ENCODE measurements at regions not wholly inside any gene's neighbourhood (a gene's known extent, or its start where the extent isn't known, plus 50 kb on each side); places are given as distances from the start of the nearest gene placed in this dataset.

DNA sequence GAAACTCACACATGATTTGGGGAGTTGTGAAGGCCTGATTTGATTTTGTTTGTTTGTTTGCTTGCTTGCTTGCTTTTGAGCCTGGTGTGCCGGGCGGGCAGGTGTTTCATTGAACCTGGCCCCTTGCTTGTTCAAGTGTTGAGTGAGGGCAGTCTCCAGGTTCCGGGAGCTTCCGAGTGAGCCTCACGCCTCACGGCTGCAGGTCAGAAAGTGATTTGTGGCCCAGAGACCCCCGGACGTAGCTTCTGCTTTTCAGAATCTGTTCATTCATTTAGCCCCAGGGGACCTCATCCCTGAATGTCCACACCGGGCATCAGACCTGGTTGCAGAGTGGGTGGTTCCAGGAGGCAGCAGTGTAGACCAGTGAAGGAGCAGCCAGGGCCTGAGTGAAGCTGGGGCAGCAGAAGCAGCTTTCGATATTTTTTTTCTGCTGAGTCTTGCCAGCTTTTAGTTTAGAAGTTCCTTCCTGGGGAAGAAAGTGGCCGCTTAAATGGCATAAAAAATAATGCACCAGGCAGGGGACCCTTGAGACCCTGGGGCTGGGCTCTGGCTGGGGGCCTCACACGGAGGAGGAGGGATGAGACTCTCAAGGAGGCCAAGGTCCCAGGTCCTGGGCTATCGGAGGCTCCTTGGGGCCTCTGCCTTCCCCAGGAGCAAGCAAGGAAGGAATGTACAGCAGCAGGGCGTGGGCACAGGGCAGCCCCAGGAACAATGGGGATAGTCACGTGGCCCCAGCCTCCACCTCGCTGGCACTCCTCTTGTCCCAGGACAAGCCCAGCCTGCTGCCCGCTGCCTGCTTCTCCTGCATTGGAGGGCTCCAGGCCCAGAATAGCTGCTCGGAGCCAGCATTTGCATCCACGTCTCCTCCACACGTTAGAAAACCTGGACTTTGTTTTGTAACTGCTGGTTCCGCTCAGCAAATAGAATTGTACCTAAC lies 89.2 kb upstream of the BHLHE23 start:
- Histone ChIP-seq H3K9me3 (no peaks in the 10 kb centered on the region), H3K27ac (no peak overlapping the region), H3K36me3 (no peaks in the 10 kb centered on the region), H3K4me1 (no peaks in the 10 kb centered on the region), H3K27me3 (peaks cover 91% of the 10 kb centered on the region), H3K4me3 (no peak overlapping the region)
- WGBS, 2 donors (ENCODE audit: low coverage in 1 of 2): 63 to 80% methylated on average over 1 to 10 of the region's 21 CpGs
- ATAC-seq: no peak
- TF ChIP-seq CTCF (IDR thresholded peaks at IDR 0.05) (no peak), POLR2AphosphoS5 (IDR thresholded peaks at IDR 0.05) (no peak), POLR2A (IDR thresholded peaks at IDR 0.05) (no peak), EP300 (IDR thresholded peaks at IDR 0.05) (no peak)

DNA sequence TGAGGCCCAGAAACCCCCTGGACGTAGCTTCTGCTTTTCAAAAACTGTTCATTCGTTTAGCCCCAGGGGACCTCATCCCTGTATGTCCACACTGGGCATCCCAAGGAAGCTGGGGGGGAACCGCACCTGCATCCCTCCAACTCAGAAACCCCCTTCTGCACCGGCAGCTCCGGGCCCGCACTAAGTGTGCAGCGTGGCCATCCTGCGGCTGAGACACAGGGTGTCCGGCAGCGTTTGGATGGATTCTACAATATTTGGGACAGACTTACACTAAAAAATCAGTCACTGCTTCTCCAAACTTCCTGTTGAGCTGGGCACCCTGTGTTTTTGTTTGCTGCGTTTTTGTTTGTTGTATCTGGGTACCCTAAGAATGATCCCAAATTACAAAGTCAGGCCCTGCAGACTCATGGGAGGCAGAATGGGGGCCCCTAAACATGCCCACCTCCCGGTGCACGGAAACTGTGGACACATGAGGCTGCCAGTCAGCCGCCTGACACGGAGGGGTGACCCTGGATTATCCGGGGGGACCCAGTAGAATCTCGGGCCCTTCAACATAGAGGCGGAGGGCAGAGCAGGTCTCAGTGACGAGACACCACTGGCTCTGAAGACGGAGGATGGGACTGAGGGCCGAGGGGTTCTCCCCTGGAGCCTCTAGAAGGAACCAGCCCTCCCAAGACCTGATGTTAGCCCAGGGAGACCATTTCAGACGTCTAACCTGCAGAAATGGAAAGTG lies 88.2 kb upstream of the BHLHE23 start:
- Histone ChIP-seq H3K4me1 (no peaks in the 10 kb centered on the region), H3K27ac (no peak overlapping the region), H3K27me3 (peaks cover 91% of the 10 kb centered on the region), H3K9me3 (no peaks in the 10 kb centered on the region), H3K4me3 (no peak overlapping the region), H3K36me3 (no peaks in the 10 kb centered on the region)
- no peak for TF ChIP-seq POLR2A (IDR thresholded peaks at IDR 0.05)
- TF ChIP-seq EP300 (IDR thresholded peaks at IDR 0.05): no peak
- TF ChIP-seq POLR2AphosphoS5 (IDR thresholded peaks at IDR 0.05): no peak
- TF ChIP-seq CTCF (IDR thresholded peaks at IDR 0.05): no peak
- ATAC-seq: no peak
- 53 to 69% methylated on average over 4 to 12 of the region's 22 CpGs for WGBS, 2 donors (ENCODE audit: low coverage in 1 of 2)

- no peaks in the 10 kb centered on the region for H3K9me3 ChIP-seq
- H3K4me3 ChIP-seq: no peak overlapping the region
- ATAC-seq: no peak
- H3K27me3 ChIP-seq: peaks cover 91% of the 10 kb centered on the region
- no peaks in the 10 kb centered on the region for H3K4me1 ChIP-seq
- H3K36me3 ChIP-seq: no peaks in the 10 kb centered on the region
- WGBS, 2 donors (ENCODE audit: low coverage in 1 of 2): 70 to 71% methylated on average over 5 to 7 of the region's 37 CpGs
- TF ChIP-seq EP300 (IDR thresholded peaks at IDR 0.05): no peak
- no peak for TF ChIP-seq POLR2A (IDR thresholded peaks at IDR 0.05)
- no peak for TF ChIP-seq CTCF (IDR thresholded peaks at IDR 0.05)
- no peak for TF ChIP-seq POLR2AphosphoS5 (IDR thresholded peaks at IDR 0.05)
- no peak overlapping the region for H3K27ac ChIP-seq
Observed at GRCh38 chr20:63093966-63094766, 87.4 kb upstream of the BHLHE23 start.

DNA sequence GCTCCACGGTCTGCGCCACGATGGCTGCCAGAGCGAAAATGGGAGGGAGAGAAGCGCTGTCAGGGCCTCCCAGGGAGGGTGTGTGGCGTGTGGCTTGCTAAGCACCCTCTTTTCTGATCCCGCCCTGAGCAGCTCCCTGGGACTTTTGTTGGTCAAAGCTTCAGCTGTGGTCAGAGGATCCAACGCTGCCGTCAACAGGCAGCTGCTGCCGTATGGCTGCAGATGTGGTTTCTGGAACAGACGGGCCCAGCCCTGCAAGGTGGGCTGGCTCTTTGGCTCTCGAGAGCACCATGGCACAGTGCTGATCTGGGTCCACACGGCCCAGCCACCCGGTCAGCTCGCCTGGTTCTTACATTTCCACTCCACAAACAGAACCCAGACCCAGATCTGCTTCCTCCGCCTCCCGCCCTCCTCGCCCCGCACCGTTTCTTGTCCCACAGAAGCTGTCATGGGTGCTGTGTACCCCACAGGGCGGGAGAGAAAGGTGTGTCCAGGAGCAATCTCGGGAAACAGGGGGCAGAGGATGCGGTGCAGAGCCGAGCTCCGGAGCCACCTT lies 86.0 kb upstream of the BHLHE23 start:
- no peak for ATAC-seq
- Histone ChIP-seq H3K27me3 (peaks cover 91% of the 10 kb centered on the region), H3K27ac (no peak overlapping the region), H3K9me3 (no peaks in the 10 kb centered on the region), H3K4me3 (no peak overlapping the region), H3K36me3 (no peaks in the 10 kb centered on the region), H3K4me1 (no peaks in the 10 kb centered on the region)
- WGBS, 2 donors (ENCODE audit: low coverage in 1 of 2): 78% methylated on average over 7 of the region's 25 CpGs; no CpG with 5 or more reads in 1 of the 2 donors
- TF ChIP-seq EP300 (IDR thresholded peaks at IDR 0.05) (no peak), POLR2A (IDR thresholded peaks at IDR 0.05) (no peak), POLR2AphosphoS5 (IDR thresholded peaks at IDR 0.05) (no peak), CTCF (IDR thresholded peaks at IDR 0.05) (no peak)
